ENCODE measurements at regions not wholly inside any gene's neighbourhood (a gene's known extent, or its start where the extent isn't known, plus 50 kb on each side); places are given as distances from the start of the nearest gene placed in this dataset.

DNA sequence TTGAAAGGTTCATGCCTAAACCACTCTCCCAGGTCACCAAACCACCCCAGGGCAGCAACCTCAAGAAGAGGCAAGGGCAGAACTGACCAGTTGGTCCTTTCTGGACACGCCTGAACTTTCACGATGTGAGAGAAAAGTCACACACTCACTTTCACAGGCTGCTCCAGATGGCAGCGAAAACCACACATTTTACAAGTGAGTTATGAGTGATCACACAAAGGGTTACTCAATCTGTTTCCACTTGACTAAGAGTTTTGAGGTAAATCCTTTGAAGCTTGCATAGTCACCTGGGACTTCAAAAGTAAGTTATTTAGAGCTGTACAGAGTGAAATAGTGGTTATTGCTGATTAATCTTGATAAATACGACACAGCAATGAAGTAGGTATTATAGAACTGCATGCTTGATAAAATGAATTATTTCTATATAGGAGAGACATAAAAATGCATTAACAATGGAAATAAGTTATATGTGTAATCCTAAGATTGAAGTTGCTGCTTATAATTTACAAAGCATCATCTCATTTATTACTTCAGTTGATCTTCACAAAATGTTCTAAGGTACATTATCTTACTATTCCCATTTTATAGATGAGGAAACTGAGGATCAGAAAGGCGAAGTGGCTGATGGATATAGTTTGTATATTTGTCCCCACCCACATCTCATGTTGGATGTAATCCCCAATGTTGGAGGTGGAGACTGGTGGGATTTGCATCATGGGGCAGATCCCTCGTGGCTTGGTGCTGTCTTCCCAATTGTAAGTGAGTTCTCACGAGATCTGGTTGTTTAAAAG lies 103.0 kb upstream of the KLF3 start:
- Histone ChIP-seq H3K4me1 (ENCODE audit: insufficient read depth, low read length) (peaks cover 50% of the 10 kb centered on the region), H4K20me1 (ENCODE audit: insufficient read depth, low read length) (no peaks in the 10 kb centered on the region), H3K9ac (ENCODE audit: insufficient read depth, low read depth, low read length) (no peak overlapping the region), H3K27me3 (ENCODE audit: control insufficient read depth in 1 of 2, insufficient read depth in 2 of 2, low read length in 2 of 2) (no peaks in the 10 kb centered on the region), H3K9me3 (ENCODE audit: low read length) (no peaks in the 10 kb centered on the region), H3K4me3 (replicated peaks in 1 of 3; ENCODE audit: insufficient read depth in 1 of 3, low read depth in 2 of 3, low read length in 3 of 3) (no peak overlapping the region), H3K79me2 (ENCODE audit: insufficient read depth, low read length) (no peaks in the 10 kb centered on the region), H3K4me2 (ENCODE audit: low read depth, low read length) (no peak overlapping the region), H3K36me3 (replicated peaks in 1 of 2; ENCODE audit: control insufficient read depth in 1 of 2, insufficient read depth in 2 of 2, low read length in 2 of 2) (no peaks in the 10 kb centered on the region), H2AFZ (ENCODE audit: low read length) (no peak overlapping the region), H3K27ac (ENCODE audit: extremely low read length, insufficient read depth, low read length) (no peak overlapping the region)
- in situ Hi-C loops (cut with HindIII; ENCODE audit: extremely low pct_ligation_motif_present, low pct_unique_long_range_greater_than_20kb) (no loop called here), intact Hi-C loops (cut with micrococcal nuclease; ENCODE audit: unreplicated experiment) (no loop called here)
- FAIRE-seq (no peak), ATAC-seq (no peak), DNase-seq (ENCODE audit: low spot score) (no peak)
- TF ChIP-seq ZNF629 (CRISPR knock-in tag; conservative IDR thresholded peaks at IDR 0.05) (peak; percentile 64), PAX8 (CRISPR knock-in tag; IDR thresholded peaks at IDR 0.05; ENCODE audit: borderline replicate concordance) (no peak), RXRA (CRISPR knock-in tag; IDR thresholded peaks at IDR 0.05) (no peak), ZNF652 (CRISPR knock-in tag; IDR thresholded peaks at IDR 0.05; ENCODE audit: borderline replicate concordance, low read depth) (peak; percentile 58; the same call in 1 of the 2 replicates)
- TF ChIP-seq, protein P1, sequence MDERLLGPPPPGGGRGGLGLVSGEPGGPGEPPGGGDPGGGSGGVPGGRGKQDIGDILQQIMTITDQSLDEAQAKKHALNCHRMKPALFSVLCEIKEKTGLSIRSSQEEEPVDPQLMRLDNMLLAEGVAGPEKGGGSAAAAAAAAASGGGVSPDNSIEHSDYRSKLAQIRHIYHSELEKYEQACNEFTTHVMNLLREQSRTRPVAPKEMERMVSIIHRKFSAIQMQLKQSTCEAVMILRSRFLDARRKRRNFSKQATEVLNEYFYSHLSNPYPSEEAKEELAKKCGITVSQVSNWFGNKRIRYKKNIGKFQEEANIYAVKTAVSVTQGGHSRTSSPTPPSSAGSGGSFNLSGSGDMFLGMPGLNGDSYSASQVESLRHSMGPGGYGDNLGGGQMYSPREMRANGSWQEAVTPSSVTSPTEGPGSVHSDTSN (CRISPR knock-in tag; IDR thresholded peaks at IDR 0.05), result no peak
- ChIA-PET POLR2A (no interaction called here), CTCF (ENCODE audit: low intra/inter-chr PET ratio, low total read pairs) (no interaction called here)
- no TSS peak for BruUV-seq (replicated peaks)
- 16% methylated on average over 7 of the region's 7 CpGs for WGBS (ENCODE audit: low lambda C conversion rate)

DNA sequence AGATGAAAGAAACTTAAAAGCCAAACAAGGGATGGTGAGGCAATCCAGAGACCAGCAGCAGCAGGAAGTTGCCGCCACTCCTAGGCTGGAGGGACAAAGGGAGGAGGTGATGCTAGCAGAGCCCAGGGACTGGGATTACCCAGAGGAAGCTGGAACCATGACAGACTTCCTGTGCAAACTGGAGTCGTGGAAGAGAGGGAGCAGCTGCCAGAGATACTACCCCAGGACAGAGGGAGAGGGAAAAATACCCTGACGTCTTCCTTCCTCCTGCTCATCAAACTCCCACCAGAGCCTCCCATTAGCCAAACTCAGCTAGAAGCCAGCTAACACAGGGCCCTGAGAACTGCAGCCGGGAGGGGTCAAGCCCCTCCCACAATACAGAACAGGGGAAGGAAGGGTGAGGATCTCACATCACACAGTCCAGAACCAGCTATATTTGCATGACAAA lies 101.2 kb upstream of the KLF3 start:
- intact Hi-C loops (cut with micrococcal nuclease; ENCODE audit: unreplicated experiment) (no loop called here), in situ Hi-C loops (cut with HindIII; ENCODE audit: extremely low pct_ligation_motif_present, low pct_unique_long_range_greater_than_20kb) (no loop called here)
- H3K27me3 ChIP-seq (ENCODE audit: control insufficient read depth in 1 of 2, insufficient read depth in 2 of 2, low read length in 2 of 2), result no peaks in the 10 kb centered on the region
- DNase-seq (ENCODE audit: low spot score) (peak; percentile 18), ATAC-seq (peak; percentile 87), FAIRE-seq (no peak)
- H3K4me2 ChIP-seq (ENCODE audit: low read depth, low read length), result peak overlapping the region; percentile 72
- H4K20me1 ChIP-seq (ENCODE audit: insufficient read depth, low read length), result no peaks in the 10 kb centered on the region
- POLR2A ChIA-PET, result no interaction called here
- 0% methylated on average over 4 of the region's 4 CpGs for WGBS (ENCODE audit: low lambda C conversion rate)
- H3K9ac ChIP-seq (ENCODE audit: insufficient read depth, low read depth, low read length), result no peak overlapping the region
- BruUV-seq (replicated peaks), result no TSS peak
- H3K79me2 ChIP-seq (ENCODE audit: insufficient read depth, low read length), result no peaks in the 10 kb centered on the region
- H3K4me3 ChIP-seq (replicated peaks in 1 of 3; ENCODE audit: insufficient read depth in 1 of 3, low read depth in 2 of 3, low read length in 3 of 3), result peak overlapping the region in 1 of 3 experiments; percentile 40; a peak in 3 of 6 replicates
- CTCF ChIA-PET (ENCODE audit: low intra/inter-chr PET ratio, low total read pairs), result no interaction called here
- no peaks in the 10 kb centered on the region for H3K9me3 ChIP-seq (ENCODE audit: low read length)
- peak overlapping the region; percentile 62 for H2AFZ ChIP-seq (ENCODE audit: low read length)
- peaks cover 61% of the 10 kb centered on the region for H3K4me1 ChIP-seq (ENCODE audit: insufficient read depth, low read length)
- H3K36me3 ChIP-seq (replicated peaks in 1 of 2; ENCODE audit: control insufficient read depth in 1 of 2, insufficient read depth in 2 of 2, low read length in 2 of 2), result no peaks in the 10 kb centered on the region
- no peak overlapping the region for H3K27ac ChIP-seq (ENCODE audit: extremely low read length, insufficient read depth, low read length)
- TF ChIP-seq ETV5 (CRISPR knock-in tag; IDR thresholded peaks at IDR 0.05; ENCODE audit: borderline replicate concordance) (peak; percentile 46; the same call in 1 of the 2 replicates), KDM1A (CRISPR knock-in tag; IDR thresholded peaks at IDR 0.05) (no peak), ZSCAN22 (CRISPR knock-in tag; IDR thresholded peaks at IDR 0.05) (peak; percentile 67; the same call in 1 of the 2 replicates), FOSL2 (CRISPR knock-in tag; IDR thresholded peaks at IDR 0.05) (no peak), MYC (CRISPR knock-in tag; IDR thresholded peaks at IDR 0.05; ENCODE audit: borderline replicate concordance) (no peak)
- TF ChIP-seq, protein P2, sequence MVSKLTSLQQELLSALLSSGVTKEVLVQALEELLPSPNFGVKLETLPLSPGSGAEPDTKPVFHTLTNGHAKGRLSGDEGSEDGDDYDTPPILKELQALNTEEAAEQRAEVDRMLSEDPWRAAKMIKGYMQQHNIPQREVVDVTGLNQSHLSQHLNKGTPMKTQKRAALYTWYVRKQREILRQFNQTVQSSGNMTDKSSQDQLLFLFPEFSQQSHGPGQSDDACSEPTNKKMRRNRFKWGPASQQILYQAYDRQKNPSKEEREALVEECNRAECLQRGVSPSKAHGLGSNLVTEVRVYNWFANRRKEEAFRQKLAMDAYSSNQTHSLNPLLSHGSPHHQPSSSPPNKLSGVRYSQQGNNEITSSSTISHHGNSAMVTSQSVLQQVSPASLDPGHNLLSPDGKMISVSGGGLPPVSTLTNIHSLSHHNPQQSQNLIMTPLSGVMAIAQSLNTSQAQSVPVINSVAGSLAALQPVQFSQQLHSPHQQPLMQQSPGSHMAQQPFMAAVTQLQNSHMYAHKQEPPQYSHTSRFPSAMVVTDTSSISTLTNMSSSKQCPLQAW (CRISPR knock-in tag; IDR thresholded peaks at IDR 0.05), result no peak
- TF ChIP-seq, protein P3, sequence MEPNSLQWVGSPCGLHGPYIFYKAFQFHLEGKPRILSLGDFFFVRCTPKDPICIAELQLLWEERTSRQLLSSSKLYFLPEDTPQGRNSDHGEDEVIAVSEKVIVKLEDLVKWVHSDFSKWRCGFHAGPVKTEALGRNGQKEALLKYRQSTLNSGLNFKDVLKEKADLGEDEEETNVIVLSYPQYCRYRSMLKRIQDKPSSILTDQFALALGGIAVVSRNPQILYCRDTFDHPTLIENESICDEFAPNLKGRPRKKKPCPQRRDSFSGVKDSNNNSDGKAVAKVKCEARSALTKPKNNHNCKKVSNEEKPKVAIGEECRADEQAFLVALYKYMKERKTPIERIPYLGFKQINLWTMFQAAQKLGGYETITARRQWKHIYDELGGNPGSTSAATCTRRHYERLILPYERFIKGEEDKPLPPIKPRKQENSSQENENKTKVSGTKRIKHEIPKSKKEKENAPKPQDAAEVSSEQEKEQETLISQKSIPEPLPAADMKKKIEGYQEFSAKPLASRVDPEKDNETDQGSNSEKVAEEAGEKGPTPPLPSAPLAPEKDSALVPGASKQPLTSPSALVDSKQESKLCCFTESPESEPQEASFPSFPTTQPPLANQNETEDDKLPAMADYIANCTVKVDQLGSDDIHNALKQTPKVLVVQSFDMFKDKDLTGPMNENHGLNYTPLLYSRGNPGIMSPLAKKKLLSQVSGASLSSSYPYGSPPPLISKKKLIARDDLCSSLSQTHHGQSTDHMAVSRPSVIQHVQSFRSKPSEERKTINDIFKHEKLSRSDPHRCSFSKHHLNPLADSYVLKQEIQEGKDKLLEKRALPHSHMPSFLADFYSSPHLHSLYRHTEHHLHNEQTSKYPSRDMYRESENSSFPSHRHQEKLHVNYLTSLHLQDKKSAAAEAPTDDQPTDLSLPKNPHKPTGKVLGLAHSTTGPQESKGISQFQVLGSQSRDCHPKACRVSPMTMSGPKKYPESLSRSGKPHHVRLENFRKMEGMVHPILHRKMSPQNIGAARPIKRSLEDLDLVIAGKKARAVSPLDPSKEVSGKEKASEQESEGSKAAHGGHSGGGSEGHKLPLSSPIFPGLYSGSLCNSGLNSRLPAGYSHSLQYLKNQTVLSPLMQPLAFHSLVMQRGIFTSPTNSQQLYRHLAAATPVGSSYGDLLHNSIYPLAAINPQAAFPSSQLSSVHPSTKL (CRISPR knock-in tag; IDR thresholded peaks at IDR 0.05), result peak; percentile 25; the same call in 1 of the 2 replicates
